Body of pancreas (tissue), 4 donors: ENCODE measurements at regions not wholly inside any gene's neighbourhood (a gene's known extent, or its start where the extent isn't known, plus 50 kb on each side); places are given as distances from the start of the nearest gene placed in this dataset.

ENCODE experiments used
- CTCF ChIP-seq, 7 experiments: fragments of 450-650 bp in 4 of 7; fragments of 200-600 bp in 3 of 7; sonication (generic) in 3 of 7; IDR thresholded peaks; one replicate each; pipeline ENCODE4 v1.5.1; 2016 to 2019; ENCODE audit warnings: antibody characterized with exemption in 7 of 7
- POLR2A ChIP-seq, 3 donors: fragments of 450-650 bp; IDR thresholded peaks; one replicate each; pipeline ENCODE4 v1.6.1; 2016; ENCODE audit warnings: antibody characterized with exemption in 3 of 3, mild to moderate bottlenecking in 2 of 3

- TF ChIP-seq CTCF (IDR thresholded peaks at IDR 0.05) (no peak), POLR2A (IDR thresholded peaks at IDR 0.05) (no peak)
Observed at GRCh38 chr14:53409969-53410368, 256.8 kb upstream of the DDHD1 start.
